Uterus (tissue), 3 donors: ENCODE measurements at regions not wholly inside any gene's neighbourhood (a gene's known extent, or its start where the extent isn't known, plus 50 kb on each side); places are given as distances from the start of the nearest gene placed in this dataset.

ENCODE experiments used
- DNase-seq, 2 donors: peaks; one replicate each; pipeline ENCODE4 v3.0.0-alpha.2; 2019 to 2020
- H3K27ac ChIP-seq, 2 donors: fragments of 200-600 bp; sonication (generic); 1 replicate in 1 of 2; 2 replicates in 1 of 2; pipeline ENCODE4 v1.5.1; 2016 to 2018
- H3K27me3 ChIP-seq, 2 donors: fragments of 200-600 bp; sonication (generic); one replicate each; pipeline ENCODE4 v1.5.1; 2018 to 2019; ENCODE audit warnings: control low read depth in 1 of 2
- H3K36me3 ChIP-seq, 2 donors: fragments of 200-600 bp; sonication (generic); one replicate each; pipeline ENCODE4 v1.5.1; 2019; ENCODE audit warnings: control low read depth in 1 of 2
- H3K4me1 ChIP-seq, 2 donors: fragments of 200-600 bp; sonication (generic); one replicate each; pipeline ENCODE4 v1.5.1; 2018 to 2019; ENCODE audit warnings: control low read depth in 1 of 2
- H3K4me3 ChIP-seq, 2 donors: fragments of 200-600 bp; sonication (generic); 1 replicate in 1 of 2; 2 replicates in 1 of 2; pipeline ENCODE4 v1.5.1; 2018 to 2019; ENCODE audit warnings: mild to moderate bottlenecking in 1 of 2
- H3K9me3 ChIP-seq, 2 donors: fragments of 200-600 bp; sonication (generic); one replicate each; pipeline ENCODE4 v1.5.1; 2019; ENCODE audit warnings: control low read depth in 1 of 2
- CTCF ChIP-seq, 4 experiments: fragments of 200-600 bp in 2 of 4; fragments of 450-650 bp in 2 of 4; sonication (generic) in 2 of 4; IDR thresholded peaks; one replicate each; pipeline ENCODE4 v1.5.1; 2016 to 2019; ENCODE audit warnings: antibody characterized with exemption in 4 of 4, mild to moderate bottlenecking in 2 of 4, moderate library complexity in 1 of 4
- POLR2A ChIP-seq, 2 donors: fragments of 450-650 bp; IDR thresholded peaks; one replicate each; pipeline ENCODE4 v1.6.1; 2016; ENCODE audit warnings: antibody characterized with exemption in 2 of 2, mild to moderate bottlenecking in 1 of 2, moderate library complexity in 1 of 2
- intact Hi-C: fragments of 100-400 bp; cut with DNase I; formaldehyde crosslinking; loops from one replicate; pipeline ENCODE4 v1.15.1; 2023; ENCODE audit warnings: low total_unique reads
- donor health status: DM: yes; HTN: yes; CAD: no.

GRCh38 chr7:123308254-123308951 lies 108.6 kb upstream of the SLC13A1 start:
- H3K4me1 ChIP-seq = no peaks in the 10 kb centered on the region
- TF ChIP-seq CTCF (IDR thresholded peaks at IDR 0.05) = no peak
- TF ChIP-seq POLR2A (IDR thresholded peaks at IDR 0.05) = no peak
- intact Hi-C loops = no loop called here
- peaks cover 0 to 2% of the 10 kb centered on the region in 2 donors for H3K36me3 ChIP-seq
- no peak overlapping the region for H3K4me3 ChIP-seq
- H3K27me3 ChIP-seq = no peaks in the 10 kb centered on the region
- DNase-seq = no peak
- H3K9me3 ChIP-seq = no peaks in the 10 kb centered on the region
- no peak overlapping the region for H3K27ac ChIP-seq

- Histone ChIP-seq H3K27ac (no peak overlapping the region), H3K4me1 (no peaks in the 10 kb centered on the region), H3K4me3 (no peak overlapping the region), H3K36me3 (no peaks in the 10 kb centered on the region), H3K27me3 (no peaks in the 10 kb centered on the region), H3K9me3 (no peaks in the 10 kb centered on the region)
- no peak for TF ChIP-seq CTCF (IDR thresholded peaks at IDR 0.05)
- no peak for TF ChIP-seq POLR2A (IDR thresholded peaks at IDR 0.05)
- no peak for DNase-seq
- intact Hi-C loops = no loop called here
Observed at GRCh38 chr7:123305840-123306375, 106.1 kb upstream of the SLC13A1 start.

DNA sequence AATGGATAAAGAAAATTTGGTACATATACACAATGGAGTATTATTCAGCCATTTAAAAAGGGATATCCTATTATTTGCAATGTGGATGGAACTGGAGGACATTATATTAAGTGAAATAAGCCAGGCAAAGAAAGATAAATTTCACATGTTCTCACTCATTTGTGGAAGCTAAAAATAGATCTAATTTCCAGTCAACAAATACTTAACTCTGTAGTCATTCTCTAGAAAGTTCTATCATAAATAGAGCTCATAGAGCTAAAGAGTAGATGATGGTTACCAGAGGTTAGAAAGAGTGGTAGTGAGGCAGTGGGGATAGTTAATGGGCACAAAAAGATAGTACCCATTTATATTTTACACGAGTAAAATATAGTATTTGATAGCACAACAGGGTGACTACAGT lies 104.2 kb upstream of the SLC13A1 start:
- DNase-seq = no peak
- intact Hi-C loops = no loop called here
- no peak overlapping the region for H3K4me3 ChIP-seq
- H3K36me3 ChIP-seq = no peaks in the 10 kb centered on the region
- no peaks in the 10 kb centered on the region for H3K9me3 ChIP-seq
- TF ChIP-seq POLR2A (IDR thresholded peaks at IDR 0.05) (no peak), CTCF (IDR thresholded peaks at IDR 0.05) (no peak)
- H3K4me1 ChIP-seq = no peaks in the 10 kb centered on the region
- no peaks in the 10 kb centered on the region for H3K27me3 ChIP-seq
- H3K27ac ChIP-seq = peak overlapping the region in 1 of 2 donors; percentile 52

GRCh38 chr7:123296965-123297364 lies 97.2 kb upstream of the SLC13A1 start:
- intact Hi-C loops = no loop called here

More at GRCh38 chr7:123296965-123297364, 97.2 kb upstream of the SLC13A1 start:
- no peak for DNase-seq
- Histone ChIP-seq H3K9me3 (no peaks in the 10 kb centered on the region), H3K4me3 (no peak overlapping the region), H3K27ac (no peak overlapping the region), H3K36me3 (no peaks in the 10 kb centered on the region), H3K27me3 (no peaks in the 10 kb centered on the region), H3K4me1 (no peaks in the 10 kb centered on the region)
- TF ChIP-seq POLR2A (IDR thresholded peaks at IDR 0.05) (no peak), CTCF (IDR thresholded peaks at IDR 0.05) (no peak)
